NCI-H1694 treated with DMSO at 0.1 percent for 48 hours (cell line): ENCODE measurements at regions not wholly inside any gene's neighbourhood (a gene's known extent, or its start where the extent isn't known, plus 50 kb on each side); places are given as distances from the start of the nearest gene placed in this dataset.

Experiments used
- DNase-seq: peaks from one replicate; lab custom pipeline; 2025; lab: John Stamatoyannopoulos, UW

DNA sequence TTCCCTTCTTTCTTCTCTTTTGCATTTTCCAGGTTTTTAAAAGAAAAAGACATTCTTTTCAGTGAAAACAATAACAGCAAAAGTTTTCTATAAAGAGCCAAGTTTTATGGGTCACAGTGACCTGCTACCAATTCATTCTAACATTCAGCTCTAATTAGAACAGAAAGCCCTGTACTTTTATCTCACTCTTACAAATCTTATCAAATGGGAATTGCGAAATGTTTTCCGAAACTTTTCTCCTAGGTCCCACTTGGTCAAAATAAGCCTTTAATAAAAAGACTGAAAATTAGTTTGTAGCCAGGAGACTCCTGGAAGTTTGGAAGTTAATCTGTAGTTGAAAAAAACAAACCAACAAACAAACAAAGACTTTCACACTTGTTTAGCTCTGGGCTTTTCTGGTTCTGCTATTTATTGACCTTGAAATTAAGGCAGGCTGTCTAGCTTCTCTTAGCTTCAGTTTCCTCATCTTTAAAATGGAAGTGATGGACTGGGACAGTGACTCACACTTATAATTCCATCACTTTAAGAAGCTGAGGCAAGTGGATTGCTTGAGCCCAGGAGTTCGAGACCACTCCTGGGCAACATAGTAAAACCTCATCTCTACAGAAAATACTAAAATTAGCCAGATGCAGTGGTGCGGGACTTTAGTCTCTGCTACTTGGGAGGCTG, 613.5 kb upstream of the CDH4 start:
- no peak for DNase-seq

- DNase-seq = no peak
Observed at GRCh38 chr20:60641879-60642447, 610.1 kb upstream of the CDH4 start.

DNA sequence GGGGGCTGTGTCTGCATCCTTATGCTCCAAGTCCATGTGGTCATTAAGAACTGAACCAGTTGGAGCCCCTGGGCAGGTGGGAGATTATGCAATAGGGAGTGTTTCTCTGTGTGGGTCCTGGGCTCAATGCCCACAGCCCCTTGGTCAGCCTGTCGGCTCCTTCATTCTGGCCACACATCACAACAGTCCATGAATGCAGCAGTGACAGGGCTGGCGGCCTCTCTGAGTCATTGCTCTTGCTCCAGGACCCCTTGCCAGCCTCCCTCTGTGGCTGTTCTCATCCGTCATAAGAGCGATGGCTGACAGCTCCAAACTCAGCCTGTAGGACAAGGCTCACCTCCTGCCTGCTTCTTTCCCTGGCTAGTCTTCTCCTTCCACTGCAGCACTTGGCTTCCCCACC, 609.5 kb upstream of the CDH4 start:
- DNase-seq = no peak

- no peak for DNase-seq
Observed at GRCh38 chr20:60648556-60648955, 603.5 kb upstream of the CDH4 start.

- no peak for DNase-seq
Observed at GRCh38 chr20:60649541-60649940, 602.5 kb upstream of the CDH4 start.

GRCh38 chr20:60650087-60650486, 602.0 kb upstream of the CDH4 start:
- no peak for DNase-seq

DNA sequence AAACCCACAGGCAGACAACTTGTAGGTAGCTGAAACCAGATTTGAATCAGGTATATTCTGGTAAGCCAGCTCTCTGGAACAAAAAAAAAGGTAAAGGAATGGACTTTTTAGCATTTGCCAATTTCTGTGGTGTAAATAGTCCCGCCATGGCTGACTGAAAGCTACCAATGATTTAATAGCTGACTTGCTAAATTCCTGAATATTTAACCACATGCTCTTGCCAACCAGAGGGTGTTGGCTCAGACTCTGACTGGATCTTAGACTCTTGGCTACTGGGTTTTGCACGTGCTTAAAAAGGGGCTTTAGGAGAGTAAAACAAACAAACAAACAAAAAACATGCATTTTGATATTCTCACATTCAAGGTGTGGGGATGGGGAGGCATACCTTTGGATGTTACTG, 600.0 kb upstream of the CDH4 start:
- no peak for DNase-seq

GRCh38 chr20:60652615-60653014, 599.4 kb upstream of the CDH4 start:
- no peak for DNase-seq

DNA sequence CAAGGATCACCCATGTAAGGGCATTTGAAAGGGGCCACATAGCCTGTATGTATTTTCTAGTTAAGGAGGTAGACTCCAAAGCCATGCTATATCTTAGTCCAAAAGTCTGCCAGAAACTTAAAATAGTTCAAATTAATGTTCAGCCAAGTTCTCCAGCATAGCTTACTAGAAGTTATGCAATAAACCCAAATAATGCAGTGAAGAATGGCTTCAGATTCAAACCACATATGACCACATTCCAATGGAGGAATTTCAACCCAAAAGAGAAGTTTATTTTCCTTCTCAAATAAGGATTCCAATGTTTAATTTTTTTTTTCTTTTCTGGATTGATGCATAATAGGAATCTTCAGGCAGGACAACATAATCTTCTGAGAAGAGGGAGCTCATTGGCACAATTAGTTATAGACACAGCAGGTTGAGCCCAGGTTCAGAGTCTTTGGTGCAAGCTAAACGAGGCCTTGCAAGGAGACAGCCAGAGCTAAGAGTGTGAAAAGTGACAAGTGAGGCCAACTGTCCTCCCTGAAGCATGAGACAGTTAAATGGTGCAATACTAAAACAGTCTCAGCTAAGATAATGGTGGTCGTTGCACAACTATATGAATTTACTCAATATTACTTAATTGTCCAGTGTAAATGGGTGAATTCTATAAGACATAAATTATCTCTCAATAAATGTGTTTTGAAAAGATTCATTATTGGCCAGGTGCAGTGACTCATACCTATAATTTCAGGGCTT, 598.8 kb upstream of the CDH4 start:
- DNase-seq = no peak

- no peak for DNase-seq
Observed at GRCh38 chr20:60658681-60659080, 593.4 kb upstream of the CDH4 start.

GRCh38 chr20:60659240-60659639, 592.8 kb upstream of the CDH4 start:
- DNase-seq = no peak

- DNase-seq = no peak
Observed at GRCh38 chr20:60662307-60662706, 589.8 kb upstream of the CDH4 start.

DNA sequence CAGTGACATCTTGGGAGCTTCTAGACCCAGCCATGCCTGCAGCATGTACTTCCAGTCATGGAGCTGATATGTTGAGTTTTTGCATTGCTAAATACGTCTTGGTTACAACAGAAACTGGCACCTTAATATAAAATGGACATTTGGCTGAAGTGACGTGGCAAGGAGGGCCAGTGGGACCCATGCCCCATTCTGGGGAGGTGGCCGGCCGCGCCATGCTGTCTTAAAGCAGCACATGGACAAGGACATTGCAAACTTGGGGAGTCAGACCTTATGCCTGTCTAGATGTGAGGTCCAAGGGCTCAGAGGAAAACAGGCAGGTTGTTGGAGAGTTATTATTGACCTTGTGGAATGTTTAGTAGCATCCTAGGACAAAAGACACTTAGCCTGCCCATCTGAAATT, 588.0 kb upstream of the CDH4 start:
- DNase-seq = no peak

DNA sequence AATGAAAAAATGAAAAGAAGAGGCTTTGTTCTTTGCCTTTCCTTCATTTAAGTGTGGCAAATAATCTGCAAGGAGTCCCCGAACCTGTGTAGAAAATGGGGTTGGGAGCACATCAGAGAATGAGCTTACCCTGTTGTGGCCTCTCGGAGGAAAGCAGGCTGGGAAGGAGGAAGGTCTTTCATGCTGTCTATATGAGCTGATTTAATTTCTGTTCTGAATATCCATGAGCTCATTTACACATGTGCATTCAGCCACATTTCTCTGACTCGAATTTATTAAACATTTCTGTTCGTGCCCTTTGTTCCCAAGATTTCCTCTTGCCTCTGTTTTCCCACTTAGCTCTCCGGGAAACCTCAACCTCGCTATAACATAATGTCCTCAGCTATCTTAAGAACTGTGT, 584.4 kb upstream of the CDH4 start:
- DNase-seq = no peak

DNA sequence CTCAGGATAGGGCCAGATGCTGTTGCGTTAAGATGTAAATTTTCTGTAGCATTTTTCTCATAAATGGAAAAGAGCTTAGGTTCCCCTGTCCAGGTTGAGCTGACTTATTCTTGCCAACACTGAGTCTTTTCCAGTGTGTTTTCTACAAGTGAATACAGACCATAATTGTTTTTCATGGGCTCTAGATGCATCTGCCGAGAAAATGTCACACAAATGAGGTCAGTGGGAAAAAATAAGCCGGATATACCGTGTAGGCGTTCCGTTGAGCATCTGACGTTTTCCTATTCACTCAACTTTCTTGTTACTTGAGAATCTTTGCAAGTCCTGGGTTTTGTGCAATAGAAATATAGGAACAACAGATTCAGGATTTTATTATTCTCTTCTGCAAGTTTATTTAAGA, 582.9 kb upstream of the CDH4 start:
- no peak for DNase-seq

- no peak for DNase-seq
Observed at GRCh38 chr20:60676011-60676410, 576.0 kb upstream of the CDH4 start.

- no peak for DNase-seq
Observed at GRCh38 chr20:60677819-60678218, 574.2 kb upstream of the CDH4 start.

DNA sequence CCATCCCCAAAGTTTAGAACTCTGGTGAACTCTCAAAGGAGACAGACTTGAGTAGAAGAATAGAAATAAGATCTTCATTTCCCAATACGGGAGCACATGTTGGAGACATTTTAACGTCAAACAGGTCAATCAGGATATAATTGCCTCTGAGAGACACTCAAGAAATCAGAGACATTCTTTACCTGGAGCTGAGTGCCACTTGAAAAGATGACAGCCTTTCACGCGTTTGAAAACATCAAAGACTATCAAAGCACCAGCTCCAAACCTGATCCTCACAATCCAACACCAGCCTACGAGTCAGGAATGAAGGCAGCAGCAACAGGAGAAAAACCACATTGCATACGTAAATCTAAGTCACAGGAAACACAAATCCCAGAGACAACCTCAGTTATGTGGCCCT, 571.5 kb upstream of the CDH4 start:
- DNase-seq = no peak

- DNase-seq = no peak
Observed at GRCh38 chr20:60687213-60687612, 564.8 kb upstream of the CDH4 start.

- no peak for DNase-seq
Observed at GRCh38 chr20:60690771-60691170, 561.3 kb upstream of the CDH4 start.

GRCh38 chr20:60691966-60692615, 560.0 kb upstream of the CDH4 start:
- DNase-seq = no peak

- DNase-seq = no peak
Observed at GRCh38 chr20:60693496-60694133, 558.4 kb upstream of the CDH4 start.

DNA sequence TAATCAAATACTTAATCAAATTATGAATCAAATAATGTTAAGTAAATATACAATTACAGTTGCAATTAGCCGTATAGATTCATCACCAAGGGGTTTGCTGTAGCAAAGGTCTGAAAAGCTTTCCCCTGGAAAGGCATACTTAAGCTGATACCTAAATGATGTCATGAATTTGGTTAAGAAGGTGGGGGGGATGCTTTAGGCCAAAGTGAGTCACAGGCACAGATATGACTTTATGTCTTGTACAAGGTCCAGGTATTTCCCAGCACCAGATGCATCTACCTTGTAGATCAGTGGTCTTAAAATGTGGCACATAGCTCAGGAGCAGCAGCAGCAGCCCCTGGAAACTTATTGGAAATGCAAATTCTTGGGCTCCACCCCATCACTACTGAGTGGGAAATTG, 557.3 kb upstream of the CDH4 start:
- DNase-seq = no peak
